ENCODE measurements at regions not wholly inside any gene's neighbourhood (a gene's known extent, or its start where the extent isn't known, plus 50 kb on each side); places are given as distances from the start of the nearest gene placed in this dataset.

DNA sequence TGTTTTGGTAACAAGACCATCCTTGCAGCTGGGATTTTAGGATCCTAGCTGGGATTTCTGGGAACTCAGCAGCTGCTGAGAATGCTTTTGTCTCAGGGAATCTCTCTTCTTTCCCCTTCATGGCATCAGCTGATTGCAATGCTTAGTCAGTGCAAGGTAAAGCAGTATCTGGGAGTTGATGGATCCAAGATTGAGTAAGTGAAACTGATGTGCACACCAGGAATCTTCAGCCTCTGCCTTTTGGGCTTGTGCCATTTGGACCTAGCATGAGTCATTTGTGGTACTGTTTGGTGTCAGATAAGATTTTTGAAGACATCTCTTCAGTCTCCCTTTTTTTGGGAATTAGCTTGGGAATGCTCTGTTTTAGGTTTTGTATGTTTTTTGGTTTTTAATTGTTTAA is 363.3 kb upstream of the TFPI start:
- Mint-ChIP-seq H3K9me3 (peaks cover 3 to 17% (median 6%) of the 10 kb centered on the region in 6 donors), H3K27me3 (ENCODE audit: low read depth in 3 of 3) (no peaks in the 10 kb centered on the region), H3K27ac (no peak overlapping the region), H3K4me1 (no peaks in the 10 kb centered on the region), H3K4me3 (no peak overlapping the region), H3K36me3 (no peaks in the 10 kb centered on the region)
- no peak for DNase-seq

DNA sequence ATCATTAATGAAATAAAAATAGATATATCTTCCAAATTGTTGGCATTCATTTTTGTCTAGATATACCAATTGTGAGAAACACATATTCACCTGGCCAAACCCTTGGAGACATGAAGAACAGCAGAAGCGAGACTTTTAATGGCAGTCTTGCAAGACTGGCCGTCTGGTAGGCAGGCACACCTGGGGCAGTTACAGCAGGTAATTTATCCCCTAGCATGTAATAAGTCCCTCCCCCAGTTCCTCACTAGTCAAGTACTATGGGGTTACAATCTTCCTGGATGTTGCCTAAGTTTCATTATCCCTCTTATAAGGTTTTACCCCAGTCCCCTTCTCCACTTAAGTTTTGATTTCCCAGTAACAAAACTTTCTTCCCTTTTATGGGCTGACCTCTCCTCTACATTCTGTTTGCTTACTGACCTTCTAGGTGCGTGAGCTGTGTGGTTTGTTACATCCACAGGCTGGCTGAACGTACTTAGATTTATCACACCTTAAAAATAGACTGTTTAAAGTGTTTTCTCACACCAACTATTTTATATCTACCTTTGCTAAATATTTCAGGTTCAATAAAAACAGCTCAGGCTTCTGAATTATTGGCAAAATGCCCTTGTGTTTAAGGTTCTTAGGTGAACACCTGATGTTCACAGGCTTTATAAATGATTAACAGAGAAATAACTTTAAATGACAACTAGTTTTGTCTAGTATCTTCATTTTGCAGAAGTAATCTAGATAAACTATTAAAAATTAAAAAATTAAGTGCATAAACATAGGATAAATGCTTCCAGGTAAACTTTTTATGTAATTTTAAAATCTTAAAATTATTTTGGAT is 365.0 kb upstream of the TFPI start:
- H3K9me3 Mint-ChIP-seq = peaks cover 3 to 30% (median 6%) of the 10 kb centered on the region in 6 donors
- no peak overlapping the region for H3K4me3 Mint-ChIP-seq
- no peak for DNase-seq
- no peaks in the 10 kb centered on the region for H3K27me3 Mint-ChIP-seq (ENCODE audit: low read depth in 3 of 3)
- no peaks in the 10 kb centered on the region for H3K36me3 Mint-ChIP-seq
- H3K27ac Mint-ChIP-seq = no peak overlapping the region
- no peaks in the 10 kb centered on the region for H3K4me1 Mint-ChIP-seq

DNA sequence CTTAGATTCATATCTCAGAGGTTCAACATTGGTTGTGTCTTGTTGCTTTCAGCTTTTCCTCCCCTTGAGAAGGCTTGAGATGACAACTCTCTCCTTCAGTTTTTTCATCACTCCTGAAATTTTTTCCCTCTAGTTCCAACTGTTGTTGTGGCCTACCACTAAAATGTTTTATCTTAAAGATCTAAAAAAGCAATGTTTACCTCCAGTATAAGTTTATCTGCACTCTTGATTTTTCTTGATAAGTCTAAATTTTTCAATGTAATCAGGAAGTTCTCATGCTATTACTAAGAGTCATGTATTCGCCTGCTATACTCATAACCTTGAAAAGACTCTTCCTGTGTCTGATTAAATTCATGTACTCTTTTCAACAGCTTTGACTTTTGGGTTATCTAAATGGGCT is 366.3 kb upstream of the TFPI start:
- no peak overlapping the region for H3K4me3 Mint-ChIP-seq
- DNase-seq = no peak
- H3K4me1 Mint-ChIP-seq = no peaks in the 10 kb centered on the region
- no peaks in the 10 kb centered on the region for H3K36me3 Mint-ChIP-seq
- peaks cover 0 to under 1% (median 0%) of the 10 kb centered on the region in 3 donors for H3K27me3 Mint-ChIP-seq (ENCODE audit: low read depth in 3 of 3)
- H3K27ac Mint-ChIP-seq = no peak overlapping the region
- H3K9me3 Mint-ChIP-seq = peaks cover 0 to 37% (median 6%) of the 10 kb centered on the region in 6 donors

- Mint-ChIP-seq H3K27me3 (ENCODE audit: low read depth in 3 of 3) (peaks cover 0 to 1% (median 0%) of the 10 kb centered on the region in 3 donors), H3K4me3 (no peak overlapping the region), H3K36me3 (no peaks in the 10 kb centered on the region), H3K9me3 (peaks cover 0 to 35% (median 3%) of the 10 kb centered on the region in 6 donors), H3K4me1 (no peaks in the 10 kb centered on the region), H3K27ac (no peak overlapping the region)
- DNase-seq = no peak
Observed at GRCh38 chr2:187922846-187923245, 368.6 kb upstream of the TFPI start.

- H3K36me3 Mint-ChIP-seq = no peaks in the 10 kb centered on the region
- no peaks in the 10 kb centered on the region for H3K4me1 Mint-ChIP-seq
- peaks cover 0 to 1% (median 0%) of the 10 kb centered on the region in 3 donors for H3K27me3 Mint-ChIP-seq (ENCODE audit: low read depth in 3 of 3)
- peaks cover 0 to 32% (median 4%) of the 10 kb centered on the region in 6 donors for H3K9me3 Mint-ChIP-seq
- H3K27ac Mint-ChIP-seq = no peak overlapping the region
- DNase-seq = no peak
- no peak overlapping the region for H3K4me3 Mint-ChIP-seq
Observed at GRCh38 chr2:187924293-187924692, 367.4 kb upstream of the GULP1 start.

- Mint-ChIP-seq H3K4me3 (no peak overlapping the region), H3K4me1 (no peaks in the 10 kb centered on the region), H3K9me3 (peaks cover 0 to 19% (median 7%) of the 10 kb centered on the region in 6 donors), H3K27me3 (ENCODE audit: low read depth in 3 of 3) (peaks cover 0 to 3% (median 1%) of the 10 kb centered on the region in 3 donors), H3K36me3 (no peaks in the 10 kb centered on the region), H3K27ac (no peak overlapping the region)
- no peak for DNase-seq
Observed at GRCh38 chr2:187934236-187934635, 357.4 kb upstream of the GULP1 start.

DNA sequence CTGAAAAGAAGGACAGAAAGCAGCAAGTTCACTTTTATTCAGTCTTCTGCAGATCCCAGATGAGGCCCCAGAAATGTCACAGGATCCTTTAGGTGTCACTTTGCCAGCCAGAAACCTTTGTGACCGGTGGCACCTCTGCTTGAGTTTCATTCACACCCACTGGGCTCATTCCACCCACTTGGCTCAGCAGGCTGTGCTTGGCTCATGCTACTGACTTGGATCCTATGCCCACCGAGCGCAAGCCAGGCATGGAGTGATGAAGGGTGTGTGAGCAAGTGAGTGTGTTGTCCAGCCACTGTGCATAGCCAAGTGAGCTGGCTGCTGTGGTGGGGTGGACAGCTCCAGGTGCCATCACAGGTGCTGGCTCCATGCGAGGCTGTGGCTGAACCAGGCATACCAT is 357.0 kb upstream of the GULP1 start:
- no peaks in the 10 kb centered on the region for H3K36me3 Mint-ChIP-seq
- no peak overlapping the region for H3K4me3 Mint-ChIP-seq
- H3K9me3 Mint-ChIP-seq = peaks cover 0 to 19% (median 7%) of the 10 kb centered on the region in 6 donors
- H3K27me3 Mint-ChIP-seq (ENCODE audit: low read depth in 3 of 3) = peaks cover 0 to 3% (median 1%) of the 10 kb centered on the region in 3 donors
- H3K27ac Mint-ChIP-seq = no peak overlapping the region
- no peaks in the 10 kb centered on the region for H3K4me1 Mint-ChIP-seq
- no peak for DNase-seq

GRCh38 chr2:187935126-187935525 is 356.5 kb upstream of the GULP1 start:
- Mint-ChIP-seq H3K36me3 (no peaks in the 10 kb centered on the region), H3K27me3 (ENCODE audit: low read depth in 3 of 3) (peaks cover 0 to 3% (median 1%) of the 10 kb centered on the region in 3 donors), H3K27ac (no peak overlapping the region), H3K4me1 (no peaks in the 10 kb centered on the region), H3K9me3 (peaks cover 0 to 19% (median 7%) of the 10 kb centered on the region in 6 donors), H3K4me3 (no peak overlapping the region)
- DNase-seq = no peak

DNA sequence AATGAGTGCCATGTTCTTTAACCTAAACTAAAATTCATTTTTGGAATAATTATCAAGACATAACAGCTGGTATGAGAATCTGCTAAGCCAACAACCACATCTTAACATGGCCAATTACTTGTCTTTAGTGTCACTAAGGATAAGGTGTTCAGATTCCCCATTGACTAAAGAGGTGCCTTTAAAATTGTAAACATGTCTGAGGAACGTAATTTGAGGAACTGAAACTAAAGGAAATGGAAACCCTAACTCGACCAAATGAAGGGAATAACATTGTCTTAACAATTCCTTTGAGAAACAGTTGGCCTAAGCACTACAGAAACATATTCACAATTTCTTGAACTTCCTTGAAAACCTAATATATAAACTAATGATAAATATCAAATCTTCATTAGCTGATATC is 355.4 kb upstream of the GULP1 start:
- H3K27ac Mint-ChIP-seq = no peak overlapping the region
- H3K9me3 Mint-ChIP-seq = peaks cover 0 to 19% (median 6%) of the 10 kb centered on the region in 6 donors
- H3K4me1 Mint-ChIP-seq = no peaks in the 10 kb centered on the region
- H3K4me3 Mint-ChIP-seq = no peak overlapping the region
- peaks cover 0 to 3% (median 1%) of the 10 kb centered on the region in 3 donors for H3K27me3 Mint-ChIP-seq (ENCODE audit: low read depth in 3 of 3)
- DNase-seq = no peak
- no peaks in the 10 kb centered on the region for H3K36me3 Mint-ChIP-seq

DNA sequence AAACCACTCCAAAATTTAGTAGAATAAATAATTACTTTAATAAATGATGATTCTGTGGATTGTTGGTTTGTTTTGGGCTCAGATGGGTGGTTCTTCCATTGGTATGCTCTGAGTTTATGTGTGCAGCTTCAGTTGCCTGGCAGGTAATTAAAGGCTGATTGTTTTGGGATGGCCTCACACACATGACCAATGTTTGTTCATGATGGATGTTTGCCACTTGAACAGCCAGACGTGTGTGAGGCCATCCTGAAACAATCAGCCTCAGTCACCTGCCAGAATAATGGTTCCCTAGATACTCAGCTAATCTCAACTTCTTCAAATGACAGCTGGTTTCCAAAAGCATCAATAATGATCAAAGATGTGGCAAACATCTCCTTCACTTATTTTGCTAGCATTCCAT is 352.5 kb upstream of the GULP1 start:
- Mint-ChIP-seq H3K9me3 (peaks cover 0 to 9% (median 2%) of the 10 kb centered on the region in 6 donors), H3K36me3 (no peaks in the 10 kb centered on the region), H3K27me3 (ENCODE audit: low read depth in 3 of 3) (peaks cover 0 to 3% (median 0%) of the 10 kb centered on the region in 3 donors)

DNA sequence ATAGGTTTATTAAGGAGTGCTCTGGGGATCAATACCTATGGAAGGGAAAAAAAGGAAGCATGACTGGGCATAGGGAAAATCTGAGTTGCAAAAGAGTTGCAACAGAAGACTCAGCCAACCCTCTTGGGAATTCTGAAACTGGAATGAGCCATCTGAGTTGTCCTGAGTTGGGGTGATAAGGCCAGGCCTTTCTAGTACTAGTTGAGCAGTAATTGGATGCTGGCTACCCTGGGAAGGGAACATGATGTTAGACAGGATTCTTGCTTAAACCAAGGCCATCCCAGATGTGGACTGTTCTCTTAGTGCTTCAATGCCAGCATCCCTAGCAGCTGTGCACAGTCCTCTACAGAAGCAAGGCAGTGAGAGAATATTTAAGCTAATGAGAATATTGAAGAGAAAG is 348.8 kb upstream of the GULP1 start:
- Mint-ChIP-seq H3K9me3 (peaks cover 1 to 32% (median 13%) of the 10 kb centered on the region in 6 donors), H3K4me3 (no peak overlapping the region), H3K4me1 (no peaks in the 10 kb centered on the region), H3K36me3 (no peaks in the 10 kb centered on the region), H3K27me3 (ENCODE audit: low read depth in 3 of 3) (no peaks in the 10 kb centered on the region), H3K27ac (no peak overlapping the region)
- no peak for DNase-seq

More for the DNA sequence above, 352.5 kb upstream of the GULP1 start:
- no peaks in the 10 kb centered on the region for H3K4me1 Mint-ChIP-seq
- DNase-seq = no peak
- no peak overlapping the region for H3K4me3 Mint-ChIP-seq
- H3K27ac Mint-ChIP-seq = no peak overlapping the region

DNA sequence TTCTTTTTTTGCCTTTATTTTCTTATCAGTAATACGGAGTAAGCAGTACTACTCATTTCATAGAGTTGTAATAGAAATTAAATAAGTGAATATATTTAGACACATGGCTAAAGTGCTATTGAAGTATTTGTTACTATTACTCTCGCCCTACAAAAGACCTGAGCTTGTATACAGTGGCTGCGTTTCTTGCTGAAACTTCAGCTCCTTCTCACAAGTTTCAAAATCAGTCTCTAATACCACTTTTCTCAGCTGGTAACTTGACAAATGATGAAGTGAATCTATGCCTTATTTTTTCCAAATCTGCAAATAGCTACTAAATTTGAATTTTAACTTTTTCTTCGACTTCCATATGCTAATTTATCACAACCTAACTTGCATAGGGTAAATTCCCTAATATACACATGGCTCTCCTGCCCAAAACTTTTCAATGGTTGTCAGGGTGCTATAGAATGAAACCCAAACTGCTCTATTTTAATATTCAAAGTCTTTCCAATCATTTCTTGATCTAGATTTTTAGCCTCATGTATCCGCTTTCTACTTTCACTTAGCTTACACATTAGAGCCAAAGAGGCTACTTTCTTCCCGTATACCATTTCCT is 347.8 kb upstream of the GULP1 start:
- Mint-ChIP-seq H3K36me3 (no peaks in the 10 kb centered on the region), H3K27ac (no peak overlapping the region), H3K27me3 (ENCODE audit: low read depth in 3 of 3) (no peaks in the 10 kb centered on the region), H3K9me3 (peaks cover 1 to 35% (median 13%) of the 10 kb centered on the region in 6 donors), H3K4me3 (no peak overlapping the region), H3K4me1 (no peaks in the 10 kb centered on the region)
- DNase-seq = no peak

GRCh38 chr2:187949859-187950258 is 341.8 kb upstream of the GULP1 start:
- no peak for DNase-seq
- Mint-ChIP-seq H3K4me1 (no peaks in the 10 kb centered on the region), H3K27ac (no peak overlapping the region), H3K4me3 (no peak overlapping the region), H3K9me3 (peaks cover 21 to 46% (median 26%) of the 10 kb centered on the region in 6 donors), H3K36me3 (peaks cover 0 to 5% (median 0%) of the 10 kb centered on the region in 3 donors), H3K27me3 (ENCODE audit: low read depth in 3 of 3) (peaks cover 0 to 2% (median 0%) of the 10 kb centered on the region in 3 donors)

DNA sequence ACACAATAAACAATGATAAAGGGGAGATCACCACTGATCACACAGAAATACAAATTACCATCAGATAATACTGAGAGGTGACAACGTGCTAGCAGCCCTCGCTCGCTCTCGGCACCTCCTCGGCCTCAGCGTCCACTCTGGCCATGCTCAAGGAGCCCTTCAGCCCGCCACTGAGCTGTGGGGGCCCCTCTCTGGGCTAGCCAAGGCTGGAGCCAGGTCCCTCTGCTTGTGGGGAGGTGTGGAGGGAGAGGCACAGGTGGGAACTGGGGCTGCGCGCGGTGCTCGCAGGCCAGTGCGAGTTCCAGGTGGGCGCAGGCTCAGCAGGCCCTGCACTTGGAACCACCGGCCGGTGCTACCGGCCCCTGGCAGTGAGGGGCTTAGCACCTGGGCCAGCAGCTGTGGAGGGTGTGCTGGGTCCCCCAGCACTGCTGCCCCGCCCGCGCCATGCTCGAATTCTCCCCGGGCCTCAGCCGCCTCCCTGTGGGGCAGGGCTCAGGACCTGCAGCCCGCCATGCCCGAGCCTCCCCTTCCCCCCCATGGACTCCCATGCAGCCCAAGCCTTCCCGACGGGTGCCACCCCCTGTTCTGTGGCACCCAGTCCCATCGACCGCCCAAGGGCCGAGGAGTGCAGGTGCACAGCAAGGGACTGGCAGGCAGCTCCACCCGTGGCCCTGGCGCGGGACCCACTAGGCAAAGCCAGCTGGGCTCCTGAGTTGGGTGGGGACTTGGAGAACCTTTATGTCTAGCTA is 340.0 kb upstream of the GULP1 start:
- Mint-ChIP-seq H3K9me3 (peaks cover 17 to 37% (median 25%) of the 10 kb centered on the region in 6 donors), H3K27ac (no peak overlapping the region), H3K4me1 (no peaks in the 10 kb centered on the region), H3K27me3 (ENCODE audit: low read depth in 3 of 3) (peaks cover 0 to 2% (median 1%) of the 10 kb centered on the region in 3 donors), H3K36me3 (peaks cover 0 to 5% (median 0%) of the 10 kb centered on the region in 3 donors), H3K4me3 (no peak overlapping the region)
- DNase-seq = no peak
